Right hindlimb (tissue), 1 donor: ENCODE measurements at regions not wholly inside any gene's neighbourhood (a gene's known extent, or its start where the extent isn't known, plus 50 kb on each side); places are given as distances from the start of the nearest gene placed in this dataset.
"Not testable (repeated sequence)": the region's sequence is repeated elsewhere in the genome, so short reads cannot be mapped to it uniquely, and the experiment has no call there.

Experiments used
- DNase-seq: peaks from one replicate; pipeline ENCODE4 v3.0.0-alpha.2; 2018

- no peak for DNase-seq
These were observed 260.6 kb downstream of the SMAD2 start for GRCh38 chr18:47669815-47670214.

GRCh38 chr18:47658498-47658897, 272.0 kb downstream of the SMAD2 start:
- no peak for DNase-seq

- DNase-seq: no peak
These were observed 275.5 kb downstream of the SMAD2 start for GRCh38 chr18:47654988-47655387.

GRCh38 chr18:47644896-47645295, 285.6 kb downstream of the SMAD2 start:
- DNase-seq: no peak

GRCh38 chr18:47637551-47637950, 292.9 kb downstream of the SMAD2 start:
- not testable (repeated sequence) for DNase-seq

- DNase-seq: no peak
These were observed 295.0 kb downstream of the SMAD2 start for GRCh38 chr18:47635416-47635815.

GRCh38 chr18:47632970-47633635, 297.4 kb downstream of the SMAD2 start:
- DNase-seq: no peak

- DNase-seq: no peak
These were observed 301.6 kb downstream of the SMAD2 start for GRCh38 chr18:47628893-47629292.

GRCh38 chr18:47628240-47628781, 302.1 kb downstream of the SMAD2 start:
- no peak for DNase-seq

GRCh38 chr18:47627030-47627429, 303.4 kb downstream of the SMAD2 start:
- DNase-seq: no peak

- DNase-seq: no peak
These were observed 310.5 kb downstream of the SMAD2 start for GRCh38 chr18:47619771-47620448.

- DNase-seq: no peak
These were observed 311.7 kb downstream of the SMAD2 start for GRCh38 chr18:47618758-47619157.

- DNase-seq: no peak
These were observed 315.4 kb downstream of the SMAD2 start for GRCh38 chr18:47615043-47615442.

GRCh38 chr18:47613929-47614328, 316.5 kb downstream of the SMAD2 start:
- DNase-seq: no peak

GRCh38 chr18:47611649-47612048, 318.8 kb downstream of the SMAD2 start:
- DNase-seq: no peak

GRCh38 chr18:47606526-47606925, 323.9 kb downstream of the SMAD2 start:
- DNase-seq: no peak

- DNase-seq: no peak
These were observed 325.4 kb downstream of the SMAD2 start for GRCh38 chr18:47605093-47605492.

GRCh38 chr18:47604021-47604420, 326.4 kb downstream of the SMAD2 start:
- DNase-seq: no peak

GRCh38 chr18:47603158-47603557, 327.3 kb downstream of the SMAD2 start:
- no peak for DNase-seq

GRCh38 chr18:47602273-47602897, 328.1 kb downstream of the SMAD2 start:
- DNase-seq: no peak

GRCh38 chr18:47601581-47602272, 328.7 kb downstream of the SMAD2 start:
- DNase-seq: no peak

- no peak for DNase-seq
These were observed 334.5 kb downstream of the SMAD2 start for GRCh38 chr18:47595831-47596501.

GRCh38 chr18:47594621-47595086, 335.8 kb downstream of the SMAD2 start:
- no peak for DNase-seq
